ENCODE measurements at regions not wholly inside any gene's neighbourhood (a gene's known extent, or its start where the extent isn't known, plus 50 kb on each side); places are given as distances from the start of the nearest gene placed in this dataset.

- TF ChIP-seq POLR2AphosphoS5 (IDR thresholded peaks at IDR 0.05; ENCODE audit: low read depth, low read length): no peak
- no peak for TF ChIP-seq CTCF (IDR thresholded peaks at IDR 0.05 in 2 of 3, conservative IDR thresholded peaks at IDR 0.05 in 1 of 3; ENCODE audit: borderline replicate concordance in 1 of 3, insufficient read depth in 1 of 3, low read depth in 2 of 3, low read length in 2 of 3)
- TF ChIP-seq TCF7L2 (IDR thresholded peaks at IDR 0.05; ENCODE audit: borderline replicate concordance, extremely low read depth, insufficient read depth, insufficient read length): no peak
- TF ChIP-seq JUND (IDR thresholded peaks at IDR 0.05): no peak
- TF ChIP-seq POLR2A (IDR thresholded peaks at IDR 0.05; ENCODE audit: borderline replicate concordance, extremely low read depth, insufficient read depth, insufficient read length): no peak
- TF ChIP-seq SIN3A (IDR thresholded peaks at IDR 0.05; ENCODE audit: low read depth): no peak
- TF ChIP-seq ELF1 (IDR thresholded peaks at IDR 0.05; ENCODE audit: borderline replicate concordance, low read depth): no peak
Measured at GRCh38 chr20:52459150-52459549, 267.6 kb upstream of the ZFP64 start.

All from HCT116 (cell line).